HG02571 (cell line): ENCODE measurements at regions not wholly inside any gene's neighbourhood (a gene's known extent, or its start where the extent isn't known, plus 50 kb on each side); places are given as distances from the start of the nearest gene placed in this dataset.

Source experiments
- ATAC-seq: cut with Tn5 transposase; IDR thresholded peaks from one replicate; pipeline ENCODE4 v1.9.1; 2021; ENCODE audit warnings: mild to moderate bottlenecking, moderate library complexity; ENCODE audit not compliant: unreplicated experiment

DNA sequence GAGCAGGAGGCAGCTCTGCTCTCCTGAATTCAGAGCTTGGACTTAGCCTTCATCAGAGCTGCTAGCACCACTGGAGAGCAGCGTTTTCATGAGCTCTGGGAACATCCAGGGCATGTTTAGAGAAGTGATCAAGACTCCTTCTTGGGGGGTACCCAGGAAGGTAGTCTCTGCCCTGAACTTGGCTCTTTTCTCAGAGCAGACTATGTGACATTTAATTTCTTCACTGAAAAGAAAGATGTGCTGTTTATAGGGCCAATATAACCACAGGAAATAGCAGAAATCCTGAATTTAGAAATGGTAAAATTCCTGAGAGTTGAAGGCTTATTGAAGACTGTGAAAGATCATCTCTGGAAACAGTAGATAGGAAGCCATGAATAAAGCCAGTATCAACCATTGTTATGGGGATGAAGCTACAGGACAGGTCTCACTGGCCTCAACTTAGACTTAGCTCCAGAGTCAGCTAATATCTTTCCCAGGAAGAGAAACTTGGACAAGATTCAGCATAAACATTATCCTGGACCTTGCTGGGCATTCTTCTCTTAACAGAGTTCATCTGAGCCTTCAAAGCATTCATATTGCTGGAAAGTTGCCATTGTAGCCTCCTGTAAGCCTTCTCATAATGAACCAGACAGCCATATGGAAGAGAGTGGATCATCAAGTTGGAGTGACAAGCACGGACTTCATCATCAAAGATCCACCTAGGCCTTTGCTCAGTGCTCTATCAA is 386.6 kb upstream of the THBS1 start:
- no peak for ATAC-seq

DNA sequence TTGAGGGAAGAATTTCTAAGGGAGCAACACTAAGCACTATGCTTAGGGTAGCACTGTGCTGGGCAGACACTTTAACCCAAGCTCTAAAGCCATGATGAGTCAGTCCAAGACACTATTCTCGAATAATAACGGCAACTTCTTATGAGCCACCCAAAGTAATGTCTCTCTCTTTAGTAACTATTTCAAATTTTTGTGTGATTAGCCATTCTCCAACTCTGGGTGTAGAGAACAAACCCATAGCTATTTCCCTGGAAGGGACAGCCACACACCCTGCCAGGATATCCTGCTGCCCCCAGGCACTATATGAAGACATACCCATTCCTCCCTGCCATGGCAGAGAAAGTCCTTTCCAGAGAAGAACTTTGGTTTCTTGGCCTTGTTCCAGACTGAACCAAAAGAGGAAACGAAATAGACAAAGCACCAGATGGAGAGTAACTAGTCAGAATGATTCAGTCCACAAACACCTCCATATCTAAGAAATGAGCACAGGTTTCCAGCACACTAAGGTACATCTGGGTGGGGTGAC is 384.9 kb upstream of the THBS1 start:
- ATAC-seq = no peak

DNA sequence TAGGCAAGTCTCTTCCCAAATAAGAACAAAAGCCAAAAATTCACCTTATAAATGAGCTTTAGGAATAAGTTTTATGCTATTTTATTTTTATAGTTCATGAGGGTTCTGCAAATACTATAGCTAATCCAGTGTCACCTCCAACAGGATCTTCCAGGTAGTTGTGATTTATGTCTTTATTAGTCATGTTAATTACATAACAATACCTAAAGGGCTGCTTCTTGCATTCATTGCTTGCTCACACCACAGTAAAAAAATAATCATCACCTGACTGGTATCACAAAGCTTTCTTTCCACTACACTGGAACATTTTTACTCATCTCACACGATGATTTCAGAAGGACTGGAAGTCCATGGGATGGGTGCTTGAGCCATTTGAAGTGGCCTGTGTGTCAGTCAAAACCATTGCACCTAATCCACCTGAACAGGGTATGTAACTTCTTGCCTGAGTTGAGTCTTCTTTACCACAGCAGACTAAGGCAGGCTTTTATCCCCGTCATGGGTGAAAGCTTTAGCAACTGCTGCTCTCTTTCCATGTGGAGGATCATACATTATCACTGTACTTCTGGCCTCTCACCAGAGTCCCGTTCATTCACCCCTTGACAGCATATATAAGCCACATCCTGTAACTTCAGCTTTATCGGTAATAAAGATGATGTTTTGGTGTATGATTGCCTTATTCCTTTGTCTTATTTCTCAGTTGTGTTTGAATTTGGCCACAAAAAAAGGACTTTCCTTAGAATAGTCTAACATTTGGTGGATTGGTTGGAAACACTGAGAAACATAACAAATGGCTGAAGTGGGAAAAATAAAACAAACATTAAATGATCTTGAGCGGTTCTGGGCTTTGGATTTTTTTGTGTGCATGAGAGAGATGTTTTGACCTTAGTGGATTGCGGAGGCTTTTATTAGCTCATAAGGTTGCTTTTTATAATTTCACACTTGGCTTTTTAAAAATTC is 382.6 kb upstream of the THBS1 start:
- no peak for ATAC-seq

DNA sequence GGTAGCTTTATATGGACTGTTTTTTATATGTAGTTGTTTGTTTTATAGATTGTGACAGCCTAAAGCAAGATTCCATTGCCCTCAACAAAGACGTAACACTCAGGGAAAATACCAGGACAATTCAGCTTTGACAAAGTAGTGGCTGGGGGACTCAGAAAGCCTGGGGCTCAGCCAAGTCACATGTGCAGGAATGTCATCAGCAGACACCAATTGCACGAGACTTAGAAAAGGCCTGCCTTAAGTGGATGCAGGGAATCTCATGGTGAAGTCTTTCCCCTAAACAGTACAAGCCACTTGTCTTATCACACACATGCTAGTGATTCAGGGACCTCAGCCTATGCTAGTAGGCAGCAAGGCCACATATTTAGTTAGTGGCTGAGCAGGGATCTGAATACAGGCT is 381.8 kb upstream of the THBS1 start:
- ATAC-seq = no peak

DNA sequence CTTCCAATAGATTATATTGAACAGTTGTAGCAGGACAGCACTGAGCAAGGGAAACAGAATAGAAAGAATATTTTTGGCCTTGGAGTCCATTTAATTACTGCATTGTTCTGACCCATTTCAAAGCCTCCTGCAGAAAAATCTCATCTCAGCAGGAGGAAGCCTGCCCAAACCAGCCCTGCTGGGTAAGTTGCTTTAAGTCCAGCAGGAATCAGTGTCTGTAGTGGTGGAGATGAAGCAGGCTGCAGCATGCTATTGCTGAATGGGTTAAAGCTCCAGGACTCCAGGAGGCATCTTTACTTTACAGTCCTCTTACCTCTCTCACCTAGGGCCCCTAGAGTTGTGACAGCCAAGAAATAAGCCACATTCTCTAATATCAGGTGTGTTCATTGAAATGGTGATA is 380.3 kb upstream of the THBS1 start:
- no peak for ATAC-seq

DNA sequence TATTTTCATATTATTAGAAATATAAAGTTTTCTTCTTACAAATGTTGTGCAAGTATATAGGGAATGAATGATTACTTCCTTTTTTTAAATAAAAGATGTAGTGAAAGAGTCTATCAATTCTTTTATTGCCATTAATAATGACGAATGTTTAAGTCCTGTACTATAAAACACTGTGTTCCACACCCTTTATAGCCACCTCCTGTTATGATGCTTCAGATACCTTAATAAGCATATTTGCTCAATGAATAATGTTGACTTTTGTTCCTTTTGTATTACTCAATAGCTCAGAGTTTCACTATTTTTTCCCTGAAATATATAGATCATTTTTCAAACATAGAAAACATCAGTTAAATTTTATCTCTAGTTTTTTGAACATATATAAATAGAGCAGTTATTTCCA is 378.2 kb upstream of the THBS1 start:
- no peak for ATAC-seq

DNA sequence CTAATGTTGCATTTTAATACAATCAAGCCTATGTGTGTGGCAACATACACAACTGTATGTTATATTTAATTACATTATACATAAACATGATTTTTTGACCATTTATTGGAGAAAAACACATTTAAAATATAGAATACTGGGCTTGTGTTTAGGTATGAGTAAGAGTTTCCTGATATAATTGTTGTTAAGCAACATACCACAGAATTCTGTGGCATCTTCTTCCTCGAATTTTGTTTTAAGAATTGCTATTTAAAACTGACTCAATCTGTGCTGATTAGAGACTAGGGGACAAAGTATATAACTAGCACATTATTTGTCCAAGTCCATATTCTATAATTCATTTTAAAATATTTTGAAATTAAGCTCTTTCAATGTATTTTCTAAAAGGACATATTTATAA is 376.8 kb upstream of the THBS1 start:
- no peak for ATAC-seq

DNA sequence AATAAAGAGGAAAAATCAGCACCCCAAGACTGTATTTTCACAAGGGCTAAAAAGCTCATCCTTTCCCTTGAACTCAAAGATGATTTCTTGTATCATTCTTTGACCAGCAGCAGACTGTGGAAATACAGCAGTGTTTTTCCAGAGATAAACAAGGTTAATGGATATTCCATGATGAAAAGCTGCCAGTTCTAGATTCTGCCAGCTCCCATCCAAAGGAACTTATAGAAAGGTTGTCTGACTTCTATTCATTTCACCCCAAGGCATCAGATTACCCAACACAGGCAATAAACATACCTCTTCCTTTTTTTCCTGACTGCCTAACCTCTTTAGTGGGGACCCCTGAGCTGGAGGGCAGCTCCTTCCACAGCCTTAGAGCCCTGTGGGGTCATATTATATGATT is 375.8 kb upstream of the THBS1 start:
- no peak for ATAC-seq

DNA sequence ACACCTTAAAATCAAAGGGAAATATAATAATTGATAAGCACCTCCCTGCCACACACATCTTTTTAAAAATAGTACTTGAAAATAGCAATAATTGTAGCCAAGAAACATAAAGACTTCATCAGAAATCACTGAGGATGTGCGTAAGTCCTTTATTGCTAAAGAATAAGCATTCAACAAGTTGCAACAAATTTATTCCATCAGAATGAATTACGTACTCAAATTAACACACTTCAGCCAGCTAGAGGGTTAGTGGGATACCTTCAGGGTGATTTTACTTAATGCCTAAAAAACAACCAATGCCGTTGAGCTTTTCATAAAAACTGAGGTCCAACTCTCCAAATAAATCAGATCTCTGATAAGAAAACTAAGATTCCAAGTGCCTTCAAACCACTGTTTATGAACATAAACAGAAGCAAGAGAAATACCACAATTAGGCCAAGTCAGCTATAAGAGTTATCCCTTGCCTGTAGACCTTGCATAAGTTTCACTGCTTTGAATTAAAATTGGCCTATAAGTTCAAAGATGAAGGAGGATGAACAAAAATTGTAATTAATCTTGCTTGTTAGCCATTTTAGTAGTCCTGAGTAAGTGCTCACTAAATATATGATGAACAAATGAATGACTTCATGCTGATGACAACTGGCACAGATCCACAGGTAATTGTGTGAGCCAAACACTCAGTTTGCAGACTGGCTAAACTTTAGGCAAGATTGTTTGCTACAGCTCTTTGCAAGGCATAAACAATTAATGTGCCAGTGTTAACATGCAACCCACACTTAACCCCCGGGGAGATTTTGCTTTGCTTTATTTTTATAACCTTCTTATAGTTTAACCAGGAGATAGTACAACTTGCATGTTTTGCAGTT is 375.1 kb upstream of the THBS1 start:
- ATAC-seq = no peak

DNA sequence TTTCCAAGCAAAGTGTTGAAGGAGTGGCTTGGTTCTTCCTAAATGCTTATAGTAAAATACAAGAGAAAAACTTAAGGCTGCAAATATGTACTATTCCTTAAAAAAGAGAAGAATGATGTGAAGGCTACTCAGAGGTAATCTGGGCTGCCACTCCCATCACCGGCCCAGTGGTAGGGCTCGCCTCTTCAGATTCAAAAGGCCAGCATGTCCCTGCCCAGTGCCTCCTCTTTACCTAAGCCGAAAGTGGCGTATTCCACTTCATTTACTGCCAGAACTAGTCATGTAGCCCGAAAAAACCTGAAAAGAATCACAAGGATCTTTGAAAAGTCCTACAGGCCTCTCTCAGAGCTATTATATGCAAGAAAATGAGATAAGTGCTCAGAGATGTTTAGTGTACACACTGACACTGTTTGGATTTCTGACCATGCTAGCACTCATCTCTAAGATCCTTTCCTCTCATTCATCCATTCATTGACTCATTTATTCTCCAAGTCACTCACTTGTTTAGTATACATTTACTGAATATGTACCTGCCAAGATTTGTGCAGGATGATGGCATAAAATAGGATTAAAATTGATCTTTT is 373.3 kb upstream of the THBS1 start:
- ATAC-seq = no peak

DNA sequence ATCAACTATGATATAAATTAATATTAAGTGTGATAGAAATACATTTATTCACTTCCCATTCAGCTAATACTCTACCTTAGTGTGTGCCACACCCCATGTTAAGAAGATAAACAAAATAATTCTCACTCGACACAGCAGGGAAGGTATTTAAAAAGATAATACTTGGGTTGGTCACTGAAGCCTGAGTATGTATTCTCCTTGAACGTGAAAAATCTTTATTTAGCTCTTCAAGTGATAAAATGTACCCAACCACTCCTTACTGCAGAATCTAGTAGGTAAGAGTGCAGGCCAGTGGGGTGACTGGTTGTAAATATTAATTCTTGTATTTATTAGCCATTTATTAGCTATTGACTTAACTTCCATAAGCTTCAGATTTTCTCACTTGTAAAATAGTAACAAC is 372.7 kb upstream of the THBS1 start:
- no peak for ATAC-seq

DNA sequence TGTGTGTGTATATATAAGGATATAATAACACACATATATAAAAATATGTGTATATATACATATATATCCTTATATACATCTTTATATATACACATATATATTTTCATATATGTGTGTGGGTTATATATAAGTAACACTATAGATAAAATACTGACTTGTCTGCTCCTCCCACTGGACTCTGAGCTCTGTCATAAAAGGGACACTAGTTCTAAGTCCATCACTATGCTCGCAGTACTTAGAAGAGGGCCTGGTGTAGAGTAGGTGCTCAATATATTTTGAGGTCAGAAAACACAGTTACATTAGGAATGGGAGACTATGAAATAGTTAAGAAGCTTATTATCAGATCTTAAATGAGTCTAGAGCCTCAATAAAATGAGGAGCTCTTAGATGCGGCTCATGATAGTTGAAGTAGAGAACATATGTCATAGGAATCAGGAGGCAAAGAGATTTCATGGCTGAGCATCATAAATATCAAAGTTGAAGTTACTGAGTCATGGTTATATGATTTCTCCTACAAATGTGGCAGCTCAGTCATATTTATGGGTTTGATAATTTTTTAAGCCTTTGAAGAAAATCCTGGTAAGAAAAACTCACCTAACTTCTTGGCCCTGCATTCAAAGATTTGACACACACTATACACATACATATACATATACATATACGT is 371.2 kb upstream of the THBS1 start:
- ATAC-seq = no peak

DNA sequence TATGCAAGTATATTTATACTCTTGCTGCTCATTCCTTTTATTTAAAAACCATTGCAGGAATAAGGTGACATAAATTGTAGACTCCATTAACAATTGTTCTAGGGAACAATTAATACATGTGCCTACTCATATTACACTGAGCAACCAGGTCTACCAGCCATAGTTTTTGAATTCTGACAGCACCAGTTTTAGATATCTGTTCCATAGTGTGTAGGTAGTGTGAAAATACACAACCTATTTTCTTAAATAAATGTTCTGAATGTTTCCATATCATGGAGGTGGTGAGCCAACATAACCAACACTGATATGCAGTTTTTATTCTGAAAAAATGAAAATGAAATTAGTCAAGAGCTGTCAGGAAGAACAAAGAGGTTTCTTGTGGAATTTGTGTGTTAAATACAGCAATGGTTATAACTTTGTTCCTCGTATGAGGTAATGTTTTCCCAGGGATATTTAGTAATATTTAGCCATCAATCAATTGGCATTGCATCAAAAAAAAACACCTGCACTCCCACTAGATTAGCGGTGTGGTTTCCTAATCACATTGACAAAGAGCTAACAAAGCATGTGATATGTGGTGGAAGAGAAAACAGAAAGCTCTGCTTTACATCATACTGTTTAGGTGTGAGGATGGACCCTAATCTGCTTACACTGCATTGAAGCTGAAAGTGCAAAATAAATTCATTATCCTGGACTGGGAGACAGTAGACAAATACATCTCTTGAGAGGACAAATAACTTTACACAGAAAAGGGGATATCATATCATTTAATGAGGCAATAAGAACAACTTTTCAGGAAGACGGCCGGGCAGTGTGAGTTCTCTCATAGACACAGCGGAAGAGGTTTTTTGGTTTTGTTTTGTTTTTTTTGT is 369.5 kb upstream of the THBS1 start:
- ATAC-seq = no peak

DNA sequence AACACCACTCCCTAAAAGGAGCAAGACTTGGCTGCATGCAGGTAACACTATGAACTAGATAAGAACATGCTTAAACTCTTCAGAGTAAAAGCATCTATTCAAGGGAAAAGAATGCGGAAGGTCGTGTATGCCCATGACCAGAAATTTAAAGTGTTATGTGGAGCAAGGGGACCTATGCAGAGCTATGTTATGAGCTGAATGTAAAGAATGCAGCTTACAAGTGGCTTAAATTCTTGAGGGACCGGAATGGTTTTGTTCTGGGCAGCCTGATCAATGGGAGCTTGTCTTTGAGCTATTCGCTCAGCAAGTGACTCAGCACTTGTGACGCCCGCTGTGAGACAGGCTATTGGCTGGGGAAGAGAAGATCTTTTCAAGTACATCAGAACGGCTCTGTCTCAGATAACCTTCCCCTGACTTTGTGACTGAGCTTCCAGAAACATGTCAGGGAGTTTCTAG is 367.5 kb upstream of the THBS1 start:
- no peak for ATAC-seq

DNA sequence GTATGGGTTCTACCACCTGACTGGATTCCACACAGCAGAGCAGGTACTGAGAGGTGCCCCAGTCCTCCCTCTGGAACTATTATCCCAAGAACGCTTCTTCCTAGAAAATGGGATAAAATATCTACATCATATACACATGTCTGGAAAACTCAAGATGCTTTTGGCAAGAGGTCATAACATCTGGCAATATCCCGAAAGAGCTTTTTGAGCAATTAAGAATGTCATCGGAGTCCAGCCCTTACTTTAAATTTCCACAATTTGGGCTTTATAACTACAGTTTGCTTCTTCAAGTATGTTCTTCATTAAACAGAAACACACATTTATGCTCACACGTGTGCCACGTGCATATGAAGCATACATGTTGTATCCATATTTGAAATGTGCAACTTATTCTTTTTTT is 365.9 kb upstream of the THBS1 start:
- ATAC-seq = no peak

DNA sequence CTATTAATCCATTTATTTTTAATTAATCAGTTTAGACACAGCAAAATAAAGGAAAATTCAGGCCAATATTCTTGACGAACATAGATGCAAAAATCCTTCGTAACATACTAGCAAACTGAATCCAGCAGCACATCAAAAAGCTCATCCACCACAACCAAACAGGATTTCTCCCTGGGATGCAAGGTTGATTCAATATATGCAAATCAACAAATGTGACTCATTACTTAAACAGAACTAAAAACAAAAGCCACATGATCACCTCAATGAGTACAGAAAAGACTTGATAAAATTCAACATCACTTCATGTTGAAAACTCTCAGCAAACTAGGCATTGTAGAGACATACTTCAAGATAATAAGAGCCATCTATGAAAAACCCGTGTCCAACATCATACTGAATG is 364.1 kb upstream of the THBS1 start:
- no peak for ATAC-seq

DNA sequence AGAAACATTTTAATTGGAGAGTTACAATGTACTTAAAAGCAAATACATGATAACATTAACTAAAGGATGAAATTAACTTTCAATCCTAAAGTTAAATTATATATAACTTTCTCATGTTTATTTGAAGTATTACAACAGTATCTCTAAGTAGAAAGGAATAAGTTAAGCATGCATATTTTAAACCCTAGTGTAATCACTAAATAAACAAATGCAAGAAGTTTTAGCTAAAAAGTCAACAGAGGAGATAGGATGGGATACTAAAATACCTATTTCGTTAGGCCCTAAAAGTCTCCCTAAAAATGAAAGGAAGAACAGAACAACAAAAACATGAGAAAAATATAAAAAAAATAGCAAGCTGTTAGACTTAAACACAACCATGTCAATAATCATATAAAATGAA is 361.3 kb upstream of the THBS1 start:
- no peak for ATAC-seq

DNA sequence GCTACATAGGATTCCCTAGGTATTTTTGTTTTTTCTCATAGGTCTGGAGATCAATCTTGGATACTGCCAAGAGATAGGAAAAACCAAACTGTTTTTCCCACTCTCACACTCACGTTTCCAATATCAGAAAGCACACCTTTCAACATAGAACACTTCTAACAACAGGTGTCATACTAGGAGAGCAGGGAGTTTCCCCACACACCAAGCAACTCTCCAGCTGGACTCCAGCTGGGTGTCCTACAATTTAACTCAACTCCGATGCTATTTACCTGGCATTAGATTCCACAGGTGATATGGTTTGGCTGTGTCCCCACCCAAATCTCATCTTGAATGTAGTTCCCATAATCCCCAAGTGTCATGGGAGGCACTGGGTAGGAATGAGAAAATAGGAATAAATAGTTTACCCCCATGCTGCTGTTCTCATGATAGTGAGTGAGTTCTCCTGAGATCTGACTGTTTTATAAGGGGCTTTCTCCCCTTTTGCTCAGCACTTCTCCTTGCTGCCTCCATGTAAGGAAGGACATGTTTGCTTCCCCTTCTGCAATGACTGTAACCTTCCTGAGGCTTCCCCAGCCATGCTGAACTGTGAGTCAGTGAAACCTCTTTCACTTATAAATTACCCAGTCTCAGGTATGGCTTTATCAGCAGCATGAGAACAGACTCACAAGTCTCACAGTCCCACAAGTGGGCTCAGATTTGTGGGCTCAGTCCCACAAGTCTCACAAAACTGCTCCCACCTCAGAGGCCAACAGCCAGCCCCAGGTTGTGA is 354.5 kb upstream of the THBS1 start:
- ATAC-seq = no peak
